ENCODE measurements at regions not wholly inside any gene's neighbourhood (a gene's known extent, or its start where the extent isn't known, plus 50 kb on each side); places are given as distances from the start of the nearest gene placed in this dataset.

DNA sequence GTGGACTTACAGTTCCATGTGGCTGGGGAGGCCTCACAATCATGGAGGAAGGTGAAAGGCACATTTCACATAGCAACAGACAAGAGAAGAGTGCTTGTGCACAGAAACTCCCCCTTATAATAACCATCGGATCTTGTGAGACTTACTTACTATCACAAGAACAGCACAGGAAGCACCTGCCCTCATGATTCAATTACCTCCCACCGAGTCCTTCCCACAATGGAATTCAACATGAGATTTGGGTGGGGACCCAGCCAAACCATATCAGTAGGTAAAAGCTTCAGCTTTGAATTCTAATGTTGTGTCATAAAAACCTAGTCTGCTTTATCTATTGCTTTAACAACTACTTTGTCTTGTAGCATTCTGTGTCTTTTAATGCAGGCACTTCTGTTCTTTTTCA, 140.4 kb upstream of the PIK3C3 start:
- H3K27me3 ChIP-seq: no peaks in the 10 kb centered on the region
- no peak overlapping the region for H3K27ac ChIP-seq
- WGBS, 2 donors (ENCODE audit: low coverage in 1 of 2): 54 to 80% methylated on average over 2 of the region's 2 CpGs
- no peaks in the 10 kb centered on the region for H3K9me3 ChIP-seq
- intact Hi-C loops (cut with DNase I; ENCODE audit: low total_unique reads): no loop called here
- no peak overlapping the region for H3K4me3 ChIP-seq
- no peaks in the 10 kb centered on the region for H3K36me3 ChIP-seq
- TF ChIP-seq POLR2A (IDR thresholded peaks at IDR 0.05): no peak
- no peak for TF ChIP-seq CTCF (IDR thresholded peaks at IDR 0.05)
- no peak for TF ChIP-seq POLR2AphosphoS5 (IDR thresholded peaks at IDR 0.05)
- TF ChIP-seq EP300 (IDR thresholded peaks at IDR 0.05; ENCODE audit: low read depth): no peak
- in situ Hi-C loops (cut with MboI; ENCODE audit: low pct_ligation_motif_present in 1 of 4, low pct_unique_long_range_greater_than_20kb in 1 of 4, low sequenced_read_pairs in 3 of 4): no loop called here
- no peak for DNase-seq
- no peaks in the 10 kb centered on the region for H3K4me1 ChIP-seq

DNA sequence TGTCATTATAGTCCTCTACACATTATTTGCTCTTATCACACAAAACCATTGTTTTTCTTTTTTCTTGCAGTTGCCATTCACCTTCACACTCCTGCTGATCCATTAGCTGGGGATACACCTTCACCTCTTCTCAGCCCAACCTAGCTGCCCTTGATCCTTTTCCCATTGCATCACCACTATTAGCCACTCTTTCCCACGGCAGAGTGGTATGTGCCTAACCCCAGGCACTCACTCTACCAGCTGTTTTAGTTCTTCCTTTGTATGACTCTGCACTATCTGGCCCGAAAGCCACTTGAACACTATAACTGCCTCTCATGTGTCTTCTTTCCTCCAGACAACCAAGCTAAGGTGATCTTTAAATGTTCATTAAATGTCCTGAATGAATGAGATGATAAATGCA, 145.4 kb upstream of the PIK3C3 start:
- no peak overlapping the region for H3K27ac ChIP-seq
- H3K4me1 ChIP-seq: no peaks in the 10 kb centered on the region
- H3K9me3 ChIP-seq: no peaks in the 10 kb centered on the region
- no peak for DNase-seq
- 45 to 83% methylated on average over 1 to 2 of the region's 2 CpGs for WGBS, 2 donors (ENCODE audit: low coverage in 1 of 2)
- no peak for TF ChIP-seq CTCF (IDR thresholded peaks at IDR 0.05)
- TF ChIP-seq EP300 (IDR thresholded peaks at IDR 0.05; ENCODE audit: low read depth): no peak
- no peak for TF ChIP-seq POLR2A (IDR thresholded peaks at IDR 0.05)
- no peak for TF ChIP-seq POLR2AphosphoS5 (IDR thresholded peaks at IDR 0.05)
- in situ Hi-C loops (cut with MboI; ENCODE audit: low pct_ligation_motif_present in 1 of 4, low pct_unique_long_range_greater_than_20kb in 1 of 4, low sequenced_read_pairs in 3 of 4) (no loop called here), intact Hi-C loops (cut with DNase I; ENCODE audit: low total_unique reads) (no loop called here)
- H3K27me3 ChIP-seq: no peaks in the 10 kb centered on the region
- H3K4me3 ChIP-seq: no peak overlapping the region
- no peaks in the 10 kb centered on the region for H3K36me3 ChIP-seq

DNA sequence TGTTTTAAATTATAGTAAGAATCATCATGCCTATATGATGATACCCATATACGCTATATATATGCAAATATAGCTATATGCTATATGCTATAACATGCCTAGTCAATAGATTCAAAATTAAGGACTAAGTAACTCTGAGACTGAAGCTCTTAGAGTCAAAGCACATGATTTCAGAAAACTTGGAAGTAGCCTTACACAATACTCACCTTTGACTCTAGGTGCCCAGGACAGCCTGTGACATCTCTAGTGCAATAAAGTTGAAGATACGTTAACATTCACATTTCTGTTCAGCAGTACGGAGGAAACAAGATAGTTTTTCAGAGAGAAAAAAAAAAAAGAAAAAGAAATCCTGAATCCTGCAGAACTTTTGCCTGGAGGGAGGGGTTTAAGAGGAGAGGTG, 149.7 kb upstream of the PIK3C3 start:
- H3K36me3 ChIP-seq: no peaks in the 10 kb centered on the region
- H3K27me3 ChIP-seq: no peaks in the 10 kb centered on the region
- no peak for DNase-seq
- WGBS, 2 donors (ENCODE audit: low coverage in 1 of 2): 71 to 78% methylated on average over 3 of the region's 3 CpGs
- no peaks in the 10 kb centered on the region for H3K9me3 ChIP-seq
- in situ Hi-C loops (cut with MboI; ENCODE audit: low pct_ligation_motif_present in 1 of 4, low pct_unique_long_range_greater_than_20kb in 1 of 4, low sequenced_read_pairs in 3 of 4): no loop called here
- TF ChIP-seq EP300 (IDR thresholded peaks at IDR 0.05; ENCODE audit: low read depth): no peak
- TF ChIP-seq POLR2A (IDR thresholded peaks at IDR 0.05): no peak
- TF ChIP-seq POLR2AphosphoS5 (IDR thresholded peaks at IDR 0.05): no peak
- no peak for TF ChIP-seq CTCF (IDR thresholded peaks at IDR 0.05)
- no peak overlapping the region for H3K4me3 ChIP-seq
- H3K27ac ChIP-seq: no peak overlapping the region
- intact Hi-C loops (cut with DNase I; ENCODE audit: low total_unique reads): no loop called here
- H3K4me1 ChIP-seq: no peaks in the 10 kb centered on the region

GRCh38 chr18:41798879-41799278, 156.2 kb upstream of the PIK3C3 start:
- H3K27ac ChIP-seq: no peak overlapping the region
- H3K4me3 ChIP-seq: no peak overlapping the region
- 49% methylated on average over 2 of the region's 2 CpGs; no CpG with 5 or more reads in 1 of the 2 donors for WGBS, 2 donors (ENCODE audit: low coverage in 1 of 2)
- TF ChIP-seq EP300 (IDR thresholded peaks at IDR 0.05; ENCODE audit: low read depth) (no peak), CTCF (IDR thresholded peaks at IDR 0.05) (no peak), POLR2AphosphoS5 (IDR thresholded peaks at IDR 0.05) (no peak), POLR2A (IDR thresholded peaks at IDR 0.05) (no peak)
- no peaks in the 10 kb centered on the region for H3K9me3 ChIP-seq
- intact Hi-C loops (cut with DNase I; ENCODE audit: low total_unique reads): no loop called here
- no peak for DNase-seq
- H3K36me3 ChIP-seq: no peaks in the 10 kb centered on the region
- H3K27me3 ChIP-seq: no peaks in the 10 kb centered on the region
- no peaks in the 10 kb centered on the region for H3K4me1 ChIP-seq
- in situ Hi-C loops (cut with MboI; ENCODE audit: low pct_ligation_motif_present in 1 of 4, low pct_unique_long_range_greater_than_20kb in 1 of 4, low sequenced_read_pairs in 3 of 4): no loop called here
